ENCODE measurements at regions not wholly inside any gene's neighbourhood (a gene's known extent, or its start where the extent isn't known, plus 50 kb on each side); places are given as distances from the start of the nearest gene placed in this dataset.

DNA sequence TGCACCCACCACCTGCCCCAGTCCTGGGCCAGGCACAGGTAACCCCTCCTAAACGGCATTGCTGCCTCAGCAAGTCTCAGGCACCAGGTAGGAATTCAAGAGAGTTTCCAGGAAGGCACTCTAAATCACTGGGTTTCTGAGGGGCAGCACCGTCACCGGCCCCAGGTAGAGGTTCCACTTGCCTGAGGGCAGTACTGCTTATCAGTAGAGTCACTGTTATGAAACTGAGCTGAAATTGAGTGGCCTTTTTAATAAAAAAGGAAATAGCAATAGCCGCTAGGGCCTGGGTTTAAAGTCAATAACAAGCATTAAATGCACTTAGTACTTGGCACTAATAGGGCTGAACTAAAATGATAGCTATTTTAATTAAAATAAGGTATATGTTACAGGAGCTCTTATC is 653.7 kb downstream of the METTL4 start:
- FAIRE-seq: no peak

DNA sequence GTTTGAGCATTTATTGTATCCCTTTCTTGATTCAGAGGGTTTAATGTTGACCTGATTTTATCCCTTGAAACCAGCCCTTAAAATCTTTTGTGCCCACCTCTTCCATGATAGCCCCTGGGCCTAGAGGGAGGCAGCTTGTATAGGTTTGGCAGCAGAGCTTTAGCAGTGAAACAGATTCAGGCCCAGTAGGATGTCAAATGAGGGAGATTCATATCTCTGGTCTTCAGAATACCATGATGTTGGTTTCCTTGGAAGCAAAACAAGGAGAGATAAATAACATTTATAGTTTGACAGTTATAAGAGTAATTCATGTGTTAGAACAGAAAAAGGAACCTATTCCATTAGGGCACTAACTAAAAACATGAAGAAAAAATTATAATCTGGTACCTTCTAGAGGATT is 649.2 kb downstream of the METTL4 start:
- Histone ChIP-seq H3K9me3 (ENCODE audit: control insufficient read depth in 2 of 3, insufficient read depth in 1 of 3, low read length in 3 of 3) (no peaks in the 10 kb centered on the region), H3K4me3 (ENCODE audit: low read length in 3 of 3) (no peak overlapping the region), H3K4me1 (ENCODE audit: control insufficient read depth in 2 of 3, insufficient read depth in 2 of 3, low read depth in 1 of 3, low read length in 3 of 3) (no peaks in the 10 kb centered on the region), H3K9ac (ENCODE audit: low read length in 3 of 3) (no peak overlapping the region), H3K27me3 (ENCODE audit: control insufficient read depth, insufficient read depth, low read length) (no peaks in the 10 kb centered on the region), H3K36me3 (ENCODE audit: control insufficient read depth in 2 of 3, insufficient read depth in 3 of 3, low read length in 3 of 3) (no peaks in the 10 kb centered on the region), H3K27ac (ENCODE audit: low read depth in 2 of 2, low read length in 2 of 2) (no peak overlapping the region)
- TF ChIP-seq, protein P1, sequence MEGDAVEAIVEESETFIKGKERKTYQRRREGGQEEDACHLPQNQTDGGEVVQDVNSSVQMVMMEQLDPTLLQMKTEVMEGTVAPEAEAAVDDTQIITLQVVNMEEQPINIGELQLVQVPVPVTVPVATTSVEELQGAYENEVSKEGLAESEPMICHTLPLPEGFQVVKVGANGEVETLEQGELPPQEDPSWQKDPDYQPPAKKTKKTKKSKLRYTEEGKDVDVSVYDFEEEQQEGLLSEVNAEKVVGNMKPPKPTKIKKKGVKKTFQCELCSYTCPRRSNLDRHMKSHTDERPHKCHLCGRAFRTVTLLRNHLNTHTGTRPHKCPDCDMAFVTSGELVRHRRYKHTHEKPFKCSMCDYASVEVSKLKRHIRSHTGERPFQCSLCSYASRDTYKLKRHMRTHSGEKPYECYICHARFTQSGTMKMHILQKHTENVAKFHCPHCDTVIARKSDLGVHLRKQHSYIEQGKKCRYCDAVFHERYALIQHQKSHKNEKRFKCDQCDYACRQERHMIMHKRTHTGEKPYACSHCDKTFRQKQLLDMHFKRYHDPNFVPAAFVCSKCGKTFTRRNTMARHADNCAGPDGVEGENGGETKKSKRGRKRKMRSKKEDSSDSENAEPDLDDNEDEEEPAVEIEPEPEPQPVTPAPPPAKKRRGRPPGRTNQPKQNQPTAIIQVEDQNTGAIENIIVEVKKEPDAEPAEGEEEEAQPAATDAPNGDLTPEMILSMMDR (IDR thresholded peaks at IDR 0.05; ENCODE audit: borderline replicate concordance, extremely low read depth, insufficient read depth): no peak
- intact Hi-C loops (cut with DNase I): no loop called here
- DNase-seq (no peak), FAIRE-seq (no peak)

More for the DNA sequence above, 653.7 kb downstream of the METTL4 start:
- TF ChIP-seq, protein P1 (IDR thresholded peaks at IDR 0.05; ENCODE audit: borderline replicate concordance, extremely low read depth, insufficient read depth): no peak
- peaks cover 0 to 6% (median 0%) of the 10 kb centered on the region in 3 donors for H3K9me3 ChIP-seq (ENCODE audit: control insufficient read depth in 2 of 3, insufficient read depth in 1 of 3, low read length in 3 of 3)
- H3K4me3 ChIP-seq (ENCODE audit: low read length in 3 of 3): no peak overlapping the region
- H3K4me1 ChIP-seq (ENCODE audit: control insufficient read depth in 2 of 3, insufficient read depth in 2 of 3, low read depth in 1 of 3, low read length in 3 of 3): no peaks in the 10 kb centered on the region
- no peaks in the 10 kb centered on the region for H3K36me3 ChIP-seq (ENCODE audit: control insufficient read depth in 2 of 3, insufficient read depth in 3 of 3, low read length in 3 of 3)
- no peak overlapping the region for H3K9ac ChIP-seq (ENCODE audit: low read length in 3 of 3)
- H3K27me3 ChIP-seq (ENCODE audit: control insufficient read depth, insufficient read depth, low read length): no peaks in the 10 kb centered on the region
- DNase-seq: no peak
- no peak overlapping the region for H3K27ac ChIP-seq (ENCODE audit: low read depth in 2 of 2, low read length in 2 of 2)
- intact Hi-C loops (cut with DNase I): no loop called here

DNA sequence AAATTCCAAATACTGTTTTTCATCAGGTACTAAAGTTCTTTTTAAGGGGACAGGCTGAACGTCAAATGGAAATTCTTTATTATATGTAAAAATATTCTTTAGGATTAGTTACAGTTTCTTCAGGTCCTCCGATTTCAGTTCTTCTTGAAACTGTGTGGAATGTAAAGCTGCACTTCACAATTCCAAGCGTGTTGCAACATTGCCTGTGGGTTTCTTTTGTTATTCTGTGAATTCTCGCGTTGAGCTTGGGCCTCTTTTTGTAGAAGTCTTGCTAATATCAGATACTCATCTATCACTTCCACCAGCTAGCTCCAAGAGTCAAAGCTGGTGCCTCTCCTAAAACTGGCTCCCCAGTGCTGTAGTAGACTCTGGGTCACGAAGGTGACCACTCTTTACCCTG is 642.6 kb downstream of the METTL4 start:
- Histone ChIP-seq H3K27me3 (ENCODE audit: control insufficient read depth, insufficient read depth, low read length) (no peaks in the 10 kb centered on the region), H3K4me3 (ENCODE audit: low read length in 3 of 3) (no peak overlapping the region), H3K9ac (ENCODE audit: low read length in 3 of 3) (no peak overlapping the region), H3K9me3 (ENCODE audit: control insufficient read depth in 2 of 3, insufficient read depth in 1 of 3, low read length in 3 of 3) (no peaks in the 10 kb centered on the region), H3K36me3 (ENCODE audit: control insufficient read depth in 2 of 3, insufficient read depth in 3 of 3, low read length in 3 of 3) (no peaks in the 10 kb centered on the region), H3K27ac (ENCODE audit: low read depth in 2 of 2, low read length in 2 of 2) (no peak overlapping the region), H3K4me1 (ENCODE audit: control insufficient read depth in 2 of 3, insufficient read depth in 2 of 3, low read depth in 1 of 3, low read length in 3 of 3) (no peaks in the 10 kb centered on the region)
- FAIRE-seq: no peak
- intact Hi-C loops (cut with DNase I): no loop called here
- no peak for DNase-seq
- TF ChIP-seq, protein P1 (IDR thresholded peaks at IDR 0.05; ENCODE audit: borderline replicate concordance, extremely low read depth, insufficient read depth): no peak

DNA sequence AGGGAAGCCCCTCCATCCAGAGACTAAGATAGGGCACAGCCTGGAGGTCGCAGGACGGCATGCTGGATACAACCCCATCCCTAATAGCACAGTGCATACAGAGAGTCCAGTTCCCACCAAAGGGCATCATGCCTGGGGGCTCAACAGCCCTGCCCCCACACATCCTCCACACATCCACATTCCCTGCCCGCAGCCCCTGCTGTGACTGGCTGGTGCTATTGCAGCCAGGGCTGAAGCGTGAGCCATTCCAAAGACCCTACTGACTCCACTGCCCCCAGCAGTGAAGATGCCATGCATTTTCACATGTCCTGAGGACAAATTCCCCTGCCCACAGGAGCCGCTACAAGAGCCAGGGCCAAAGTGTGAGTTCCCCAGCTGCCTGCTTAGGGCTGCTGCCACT is 641.6 kb downstream of the METTL4 start:
- Histone ChIP-seq H3K9ac (ENCODE audit: low read length in 3 of 3) (no peak overlapping the region), H3K4me1 (ENCODE audit: control insufficient read depth in 2 of 3, insufficient read depth in 2 of 3, low read depth in 1 of 3, low read length in 3 of 3) (no peaks in the 10 kb centered on the region), H3K36me3 (ENCODE audit: control insufficient read depth in 2 of 3, insufficient read depth in 3 of 3, low read length in 3 of 3) (no peaks in the 10 kb centered on the region), H3K27ac (ENCODE audit: low read depth in 2 of 2, low read length in 2 of 2) (no peak overlapping the region), H3K9me3 (ENCODE audit: control insufficient read depth in 2 of 3, insufficient read depth in 1 of 3, low read length in 3 of 3) (no peaks in the 10 kb centered on the region), H3K4me3 (ENCODE audit: low read length in 3 of 3) (no peak overlapping the region), H3K27me3 (ENCODE audit: control insufficient read depth, insufficient read depth, low read length) (no peaks in the 10 kb centered on the region)
- FAIRE-seq (no peak), DNase-seq (no peak)
- intact Hi-C loops (cut with DNase I): no loop called here
- TF ChIP-seq, protein P1 (IDR thresholded peaks at IDR 0.05; ENCODE audit: borderline replicate concordance, extremely low read depth, insufficient read depth): no peak

All from kidney (tissue), 13 donors.